Parathyroid adenoma (tissue), 2 donors: ENCODE measurements at regions not wholly inside any gene's neighbourhood (a gene's known extent, or its start where the extent isn't known, plus 50 kb on each side); places are given as distances from the start of the nearest gene placed in this dataset.

ENCODE experiments used
- H2AFZ ChIP-seq: fragments of 300-600 bp; sonication (generic); one replicate; pipeline ENCODE4 v1.7.0; 2017; ENCODE audit warnings: antibody characterized with exemption, mild to moderate bottlenecking
- H3K27ac ChIP-seq: fragments of 300-600 bp; sonication (generic); one replicate; pipeline ENCODE4 v1.7.0; 2017
- H3K27me3 ChIP-seq: fragments of 300-600 bp; sonication (generic); one replicate; pipeline ENCODE4 v1.7.0; 2017; ENCODE audit warnings: low read length; ENCODE audit not compliant: control insufficient read depth, insufficient read depth
- H3K36me3 ChIP-seq: fragments of 300-600 bp; sonication (generic); one replicate; pipeline ENCODE4 v1.7.0; 2017; ENCODE audit warnings: low read length; ENCODE audit not compliant: control insufficient read depth, insufficient read depth
- H3K4me1 ChIP-seq: fragments of 300-600 bp; sonication (generic); one replicate; pipeline ENCODE4 v1.7.0; 2017; ENCODE audit warnings: control low read depth
- H3K4me2 ChIP-seq: fragments of 300-600 bp; sonication (generic); one replicate; pipeline ENCODE4 v1.7.0; 2017; ENCODE audit warnings: low read length
- H3K4me3 ChIP-seq: fragments of 300-600 bp; sonication (generic); one replicate; pipeline ENCODE4 v1.7.0; 2017; ENCODE audit warnings: low read depth, low read length
- H3K79me2 ChIP-seq: fragments of 300-600 bp; sonication (generic); one replicate; pipeline ENCODE4 v1.7.0; 2017; ENCODE audit warnings: control low read depth
- H3K9ac ChIP-seq: fragments of 300-600 bp; sonication (generic); one replicate; pipeline ENCODE4 v1.7.0; 2017; ENCODE audit warnings: mild to moderate bottlenecking
- H3K9me3 ChIP-seq: fragments of 300-600 bp; sonication (generic); one replicate; pipeline ENCODE4 v1.7.0; 2017; ENCODE audit warnings: low read length; ENCODE audit not compliant: control insufficient read depth
- CTCF ChIP-seq: fragments of 300-600 bp; sonication (generic); IDR thresholded peaks from one replicate; pipeline ENCODE4 v1.7.0; 2017; ENCODE audit warnings: antibody characterized with exemption, mild to moderate bottlenecking
- donor health status: primary hyperparathyroidism.

GRCh38 chr12:102757154-102757881, 159.7 kb downstream of the PAH start:
- H3K4me2 ChIP-seq, result no peak overlapping the region
- no peaks in the 10 kb centered on the region for H3K79me2 ChIP-seq
- no peak overlapping the region for H3K9ac ChIP-seq
- no peak overlapping the region for H3K27ac ChIP-seq
- no peaks in the 10 kb centered on the region for H3K9me3 ChIP-seq
- no peak for TF ChIP-seq CTCF
- no peaks in the 10 kb centered on the region for H3K36me3 ChIP-seq
- H3K4me3 ChIP-seq, result no peak overlapping the region
- no peaks in the 10 kb centered on the region for H3K27me3 ChIP-seq
- H3K4me1 ChIP-seq, result no peaks in the 10 kb centered on the region
- H2AFZ ChIP-seq, result no peak overlapping the region

GRCh38 chr12:102756530-102756929, 160.5 kb downstream of the PAH start:
- Histone ChIP-seq H3K27ac (no peak overlapping the region), H2AFZ (no peak overlapping the region), H3K79me2 (no peaks in the 10 kb centered on the region), H3K4me3 (no peak overlapping the region), H3K36me3 (no peaks in the 10 kb centered on the region), H3K9me3 (no peaks in the 10 kb centered on the region), H3K4me2 (no peak overlapping the region), H3K27me3 (no peaks in the 10 kb centered on the region), H3K9ac (no peak overlapping the region), H3K4me1 (no peaks in the 10 kb centered on the region)
- TF ChIP-seq CTCF, result no peak

- Histone ChIP-seq H3K9me3 (no peaks in the 10 kb centered on the region), H2AFZ (no peak overlapping the region), H3K36me3 (no peaks in the 10 kb centered on the region), H3K9ac (no peak overlapping the region), H3K4me2 (no peak overlapping the region), H3K4me1 (no peaks in the 10 kb centered on the region), H3K27me3 (no peaks in the 10 kb centered on the region), H3K4me3 (no peak overlapping the region), H3K27ac (no peak overlapping the region), H3K79me2 (no peaks in the 10 kb centered on the region)
- TF ChIP-seq CTCF, result no peak
Observed at GRCh38 chr12:102755266-102755665, 161.8 kb downstream of the PAH start.

- no peaks in the 10 kb centered on the region for H3K9me3 ChIP-seq
Observed at GRCh38 chr12:102753802-102754201, 163.2 kb downstream of the PAH start.

More at GRCh38 chr12:102753802-102754201, 163.2 kb downstream of the PAH start:
- no peak overlapping the region for H2AFZ ChIP-seq
- no peaks in the 10 kb centered on the region for H3K27me3 ChIP-seq
- no peak overlapping the region for H3K4me3 ChIP-seq
- H3K36me3 ChIP-seq, result no peaks in the 10 kb centered on the region
- H3K79me2 ChIP-seq, result no peaks in the 10 kb centered on the region
- no peak overlapping the region for H3K27ac ChIP-seq
- H3K9ac ChIP-seq, result no peak overlapping the region
- no peak for TF ChIP-seq CTCF
- H3K4me1 ChIP-seq, result no peaks in the 10 kb centered on the region
- H3K4me2 ChIP-seq, result no peak overlapping the region
